Left forelimb (tissue), 1 donor: ENCODE measurements at regions not wholly inside any gene's neighbourhood (a gene's known extent, or its start where the extent isn't known, plus 50 kb on each side); places are given as distances from the start of the nearest gene placed in this dataset.
"Not testable (repeated sequence)": the region's sequence is repeated elsewhere in the genome, so short reads cannot be mapped to it uniquely, and the experiment has no call there.

Experiments used
- DNase-seq: peaks from one replicate; pipeline ENCODE4 v3.0.0-alpha.2; 2018; ENCODE audit warnings: low spot score

GRCh38 chr3:75242012-75242735 lies 422.0 kb upstream of the FRG2C start:
- DNase-seq = no peak

- no peak for DNase-seq
These were observed 415.2 kb upstream of the FRG2C start for GRCh38 chr3:75248974-75249373.

DNA sequence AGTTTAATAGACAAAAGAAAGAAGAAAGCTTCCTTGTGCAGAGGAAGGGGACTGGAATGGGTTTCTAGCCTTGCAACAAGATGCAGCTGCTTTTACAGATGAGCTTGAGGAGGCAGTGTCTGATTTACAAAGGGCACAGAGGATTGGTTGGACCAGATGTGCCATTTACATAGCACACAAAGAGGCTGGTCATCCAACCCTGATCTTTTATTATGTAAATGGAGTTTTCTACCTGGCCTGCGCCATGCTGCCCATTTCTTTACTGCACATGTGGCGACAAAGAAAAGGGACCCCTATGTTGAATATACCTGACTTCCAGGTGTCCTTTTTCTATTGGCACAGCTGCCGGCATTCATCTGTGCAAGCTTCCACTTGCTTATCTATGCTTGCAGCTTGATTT lies 409.4 kb upstream of the FRG2C start:
- no peak for DNase-seq

DNA sequence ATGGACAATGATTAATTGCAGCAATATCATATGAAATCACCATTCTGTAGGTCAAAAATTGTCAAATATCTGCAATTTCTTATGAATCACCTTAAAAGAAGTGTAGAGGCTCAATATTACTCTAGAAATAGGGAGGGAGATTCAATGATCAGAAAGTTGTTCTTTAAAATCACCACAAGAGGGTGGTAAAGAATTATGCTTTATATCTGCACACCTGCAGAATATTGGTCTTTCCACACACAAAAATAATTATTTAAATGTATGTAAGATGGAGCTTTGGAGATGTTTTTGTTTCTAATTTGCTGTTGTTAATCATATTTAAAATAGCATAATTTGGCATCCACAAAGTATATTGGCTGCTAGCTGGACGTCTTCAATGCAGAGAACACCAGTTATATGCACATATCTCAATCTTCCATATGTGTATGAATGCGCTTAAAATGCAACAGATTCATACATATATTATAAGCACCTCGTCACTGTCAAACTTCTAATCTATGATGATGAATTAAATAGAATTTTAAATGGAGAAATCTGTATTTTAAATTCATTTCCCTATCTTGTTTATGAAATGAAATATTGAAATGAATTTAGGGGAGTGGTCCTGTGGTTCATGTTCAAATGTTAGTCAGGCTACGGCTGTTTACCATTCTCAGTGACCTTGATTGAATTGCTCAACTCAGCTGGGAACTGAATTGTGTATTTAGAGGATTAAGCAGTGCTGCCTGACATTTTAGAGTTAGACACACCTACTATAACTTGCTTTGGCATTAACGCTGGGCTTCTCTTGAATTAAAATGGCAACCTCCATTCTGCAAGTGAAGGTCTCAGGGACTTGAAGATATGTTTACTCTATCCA lies 405.1 kb upstream of the FRG2C start:
- DNase-seq = not testable (repeated sequence)

DNA sequence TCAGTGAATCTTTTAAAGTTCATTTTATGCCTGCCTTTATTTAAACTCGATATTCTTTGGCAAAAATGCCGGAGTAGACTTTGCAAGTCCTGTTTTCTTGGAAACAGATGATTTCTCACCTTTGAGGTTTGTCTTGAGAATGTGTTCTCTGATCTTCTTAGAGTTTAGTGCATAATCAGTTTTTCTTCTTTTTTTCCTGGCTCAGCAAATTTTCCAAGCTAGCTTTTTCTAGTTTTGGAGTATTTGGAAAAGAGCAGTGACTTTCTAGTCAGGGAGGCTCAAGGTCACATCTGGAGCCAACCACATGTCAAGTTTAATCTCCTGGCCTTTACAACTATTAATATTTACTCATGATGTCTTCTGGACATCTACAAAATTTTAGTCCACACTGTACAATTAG lies 403.2 kb upstream of the FRG2C start:
- not testable (repeated sequence) for DNase-seq

DNA sequence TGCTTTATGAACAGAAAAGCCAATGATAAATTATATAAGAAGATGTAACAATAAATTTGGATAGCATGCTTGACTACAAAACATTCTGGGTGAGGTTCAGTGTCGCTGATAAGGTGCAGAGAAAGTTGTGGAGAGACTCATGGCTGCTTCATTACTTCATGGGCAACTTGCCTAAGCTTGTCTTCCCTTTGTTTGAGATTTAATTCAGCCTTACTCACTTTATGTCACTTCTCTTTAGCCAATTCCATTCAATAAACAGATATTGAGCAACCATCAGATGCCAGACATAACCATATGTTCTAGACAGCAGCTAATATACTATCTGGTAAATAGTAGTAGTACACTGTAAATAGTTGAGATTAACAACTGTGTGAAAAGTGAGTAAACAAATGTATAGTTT lies 401.5 kb upstream of the FRG2C start:
- DNase-seq = no peak

DNA sequence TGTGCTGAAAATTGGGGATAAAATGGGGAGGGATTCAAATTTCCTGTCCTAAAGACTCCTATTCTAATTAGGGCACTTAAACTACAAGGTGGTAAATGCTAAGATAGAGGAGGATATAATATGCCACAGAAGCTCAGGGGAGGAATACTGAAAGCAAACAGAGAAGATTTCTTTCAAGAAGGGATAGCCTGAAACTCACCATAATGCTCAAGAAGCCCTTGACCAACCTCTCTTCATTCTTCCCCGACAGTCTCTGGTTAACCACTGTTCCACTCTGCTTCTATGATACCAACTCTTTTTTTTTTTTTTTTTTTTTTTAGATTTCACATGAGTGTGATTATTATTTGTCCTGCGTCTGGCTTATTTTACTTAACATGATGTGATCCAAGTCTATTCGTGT lies 398.2 kb upstream of the FRG2C start:
- DNase-seq = no peak

DNA sequence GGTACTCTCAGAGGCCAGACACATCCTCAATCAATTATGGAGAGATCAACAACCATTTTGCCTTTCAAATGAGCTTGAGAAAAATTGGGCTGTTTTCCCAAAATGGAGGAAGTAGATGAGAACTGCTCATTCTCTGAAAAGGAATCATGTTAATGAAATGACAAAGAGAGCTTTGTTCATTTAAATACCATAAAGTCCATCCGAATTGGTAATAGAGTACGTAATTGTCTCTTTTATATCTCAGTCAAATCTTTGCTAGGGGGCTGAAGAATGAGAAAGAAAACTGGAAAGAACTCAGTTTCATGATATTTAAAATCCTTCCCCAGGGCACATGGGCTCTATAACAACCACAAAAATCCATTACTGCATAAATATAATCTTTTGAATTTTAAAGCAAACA lies 395.6 kb upstream of the FRG2C start:
- not testable (repeated sequence) for DNase-seq

- not testable (repeated sequence) for DNase-seq
These were observed 391.9 kb upstream of the FRG2C start for GRCh38 chr3:75272237-75272636.

- DNase-seq = no peak
These were observed 391.4 kb upstream of the FRG2C start for GRCh38 chr3:75272691-75273090.

GRCh38 chr3:75285531-75286148 lies 378.5 kb upstream of the FRG2C start:
- DNase-seq = not testable (repeated sequence)

GRCh38 chr3:75288972-75289574 lies 375.1 kb upstream of the FRG2C start:
- not testable (repeated sequence) for DNase-seq

DNA sequence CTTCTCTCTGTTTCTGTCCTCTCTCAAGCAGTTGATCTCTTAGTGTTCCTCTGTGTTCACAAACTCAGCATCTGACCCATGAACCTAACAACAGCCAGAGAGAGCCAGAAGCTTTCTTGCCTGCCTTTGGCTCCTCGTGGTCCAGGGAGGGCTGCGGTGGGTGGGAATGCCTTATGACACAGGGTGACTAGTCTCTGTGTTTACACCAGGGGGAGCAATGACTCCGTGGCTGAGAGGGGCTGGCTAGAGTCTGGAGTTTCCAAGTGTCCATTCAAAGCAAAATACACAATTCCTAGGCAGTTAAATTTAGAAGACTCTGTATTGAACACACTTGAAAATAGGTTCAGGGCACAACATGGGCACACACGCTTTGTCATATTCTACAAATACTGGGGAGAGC lies 370.0 kb upstream of the FRG2C start:
- peak; percentile 74 for DNase-seq

DNA sequence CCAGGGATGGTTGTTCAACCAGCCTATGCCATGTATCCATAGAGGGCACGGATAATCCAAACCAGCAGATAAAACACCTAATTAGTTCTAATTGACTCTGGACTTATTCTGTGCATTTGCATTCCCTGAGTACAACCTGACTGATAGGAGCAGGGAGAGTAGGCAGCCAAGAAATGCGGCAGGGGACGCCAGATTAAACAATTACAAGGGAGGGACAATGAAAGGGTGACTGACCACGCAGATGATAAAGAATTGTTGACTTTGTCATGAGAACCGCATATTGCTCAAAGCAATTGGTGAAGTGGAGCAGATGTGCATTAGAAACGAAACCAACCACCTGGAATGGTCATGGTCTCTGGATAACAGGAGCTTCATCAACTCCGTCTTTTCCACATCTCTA lies 369.1 kb upstream of the FRG2C start:
- no peak for DNase-seq

DNA sequence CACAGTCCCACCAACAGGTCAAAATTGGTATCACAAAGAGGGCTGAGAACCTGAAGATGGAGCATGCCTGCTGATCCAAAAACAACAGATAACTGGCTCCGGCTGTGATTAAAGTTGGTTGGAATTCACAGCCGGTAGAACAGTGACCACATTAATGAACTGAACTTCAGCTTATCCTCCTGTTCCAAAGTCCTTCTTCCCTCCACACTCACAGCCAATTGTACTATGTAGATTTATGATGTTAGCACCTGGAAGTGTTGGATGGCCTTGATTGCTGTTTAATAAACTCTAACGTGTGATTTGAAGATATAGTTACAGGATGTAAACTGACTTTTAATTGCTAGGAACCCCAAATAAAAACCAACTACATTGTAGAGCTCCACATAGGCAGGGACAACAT lies 367.3 kb upstream of the FRG2C start:
- no peak for DNase-seq

- DNase-seq = no peak
These were observed 363.5 kb upstream of the FRG2C start for GRCh38 chr3:75300606-75301005.

GRCh38 chr3:75301050-75301449 lies 363.1 kb upstream of the FRG2C start:
- not testable (repeated sequence) for DNase-seq

DNA sequence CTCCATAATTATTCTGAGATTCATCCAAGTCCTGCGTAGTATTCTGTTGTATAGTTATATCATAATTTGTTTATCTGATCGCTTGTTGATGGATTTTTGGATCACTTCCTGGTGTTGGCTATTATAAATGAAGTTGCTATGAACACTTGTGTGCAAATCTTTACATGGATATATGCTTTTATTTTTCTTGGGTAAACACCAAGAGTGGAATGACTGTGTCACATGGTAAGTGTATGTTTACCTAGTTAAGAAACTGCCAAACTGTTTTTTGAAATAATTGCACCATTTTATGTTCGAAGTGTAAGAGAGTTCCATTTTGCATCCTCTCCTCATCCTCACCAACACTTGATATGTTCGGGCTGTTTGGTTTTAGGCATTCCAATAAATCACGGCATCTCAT lies 360.4 kb upstream of the FRG2C start:
- DNase-seq = no peak

- no peak for DNase-seq
These were observed 358.2 kb upstream of the FRG2C start for GRCh38 chr3:75305901-75306300.

GRCh38 chr3:75311306-75311705 lies 352.8 kb upstream of the FRG2C start:
- not testable (repeated sequence) for DNase-seq

DNA sequence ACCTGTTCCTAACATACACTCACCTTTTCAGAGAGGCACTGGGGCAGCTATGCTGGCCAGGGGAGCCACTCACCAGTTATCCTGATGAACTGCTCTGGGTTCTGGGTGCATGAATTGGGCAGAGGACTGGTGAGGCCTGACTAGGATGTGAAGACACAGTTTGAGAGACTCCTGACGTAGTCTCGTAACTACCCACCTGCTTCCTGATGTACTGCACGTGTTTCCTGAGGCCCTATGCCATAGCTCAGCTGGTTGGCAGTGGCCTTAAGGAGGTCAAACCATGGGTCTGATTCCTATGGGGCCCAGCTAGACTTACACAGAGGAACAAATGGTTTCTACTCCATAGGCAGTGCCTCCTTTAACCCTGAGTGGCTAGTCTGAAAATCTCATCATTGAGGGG lies 351.7 kb upstream of the FRG2C start:
- not testable (repeated sequence) for DNase-seq

DNA sequence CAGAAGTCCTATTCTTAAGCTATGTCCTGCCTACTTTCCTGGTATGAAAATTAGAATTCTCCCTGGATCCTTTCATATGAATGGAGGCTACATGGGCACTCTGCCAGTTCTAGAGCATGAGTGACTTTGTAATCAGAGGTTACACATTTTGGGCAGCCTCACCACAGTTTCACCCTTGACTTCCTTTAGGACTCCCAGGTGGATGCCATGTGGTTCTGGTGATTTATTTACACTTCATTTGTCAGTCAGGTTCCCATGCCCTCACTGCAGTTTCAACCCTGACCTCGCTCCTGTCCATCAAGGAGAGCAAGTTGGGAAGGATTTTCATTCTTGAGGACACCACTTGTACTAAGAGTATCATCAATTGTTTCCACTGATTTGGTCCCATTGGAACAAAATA lies 344.4 kb upstream of the FRG2C start:
- DNase-seq = not testable (repeated sequence)
